Hepatocyte (in vitro differentiated cells): ENCODE measurements at regions not wholly inside any gene's neighbourhood (a gene's known extent, or its start where the extent isn't known, plus 50 kb on each side); places are given as distances from the start of the nearest gene placed in this dataset.

Experiments
- DNase-seq: peaks from one replicate; pipeline ENCODE4 v3.0.0-alpha.2; 2016; ENCODE audit warnings: low spot score
- H2AFZ ChIP-seq: fragments of 200-600 bp; sonication (generic); 2 replicates; pipeline ENCODE4 v1.6.0; 2016; ENCODE audit warnings: antibody characterized with exemption, mild to moderate bottlenecking
- H3K27ac ChIP-seq: fragments of 200-600 bp; sonication (generic); 2 replicates; pipeline ENCODE4 v1.5.1; 2016; ENCODE audit warnings: mild to moderate bottlenecking
- H3K27me3 ChIP-seq: fragments of 200-600 bp; sonication (generic); 2 replicates; pipeline ENCODE4 v1.6.1; 2016
- H3K36me3 ChIP-seq: fragments of 200-600 bp; sonication (generic); replicated peaks from 2 replicates; pipeline ENCODE4 v1.5.1; 2016; ENCODE audit warnings: low read depth; ENCODE audit not compliant: insufficient read depth
- H3K4me1 ChIP-seq: fragments of 200-600 bp; sonication (generic); 2 replicates; pipeline ENCODE4 v1.5.1; 2016; ENCODE audit warnings: mild to moderate bottlenecking, moderate library complexity; ENCODE audit not compliant: insufficient read depth
- H3K4me2 ChIP-seq: fragments of 200-600 bp; sonication (generic); 2 replicates; pipeline ENCODE4 v1.6.0; 2016
- H3K4me3 ChIP-seq: fragments of 200-600 bp; sonication (generic); 2 replicates; pipeline ENCODE4 v1.5.1; 2016; ENCODE audit warnings: mild to moderate bottlenecking
- H3K79me2 ChIP-seq: fragments of 200-600 bp; sonication (generic); 2 replicates; pipeline ENCODE4 v1.6.0; 2017; ENCODE audit warnings: mild to moderate bottlenecking
- H3K9me2 ChIP-seq: fragments of 200-600 bp; sonication (generic); replicated peaks from 2 replicates; pipeline ENCODE4 v1.6.0; 2017; ENCODE audit warnings: mild to moderate bottlenecking; ENCODE audit not compliant: insufficient read depth
- H3K9me3 ChIP-seq: fragments of 200-600 bp; sonication (generic); 2 replicates; pipeline ENCODE4 v1.5.1; 2016; ENCODE audit warnings: low read depth, mild to moderate bottlenecking
- H4K20me1 ChIP-seq: fragments of 200-600 bp; sonication (generic); 2 replicates; pipeline ENCODE4 v1.6.0; 2016; ENCODE audit warnings: mild to moderate bottlenecking; ENCODE audit not compliant: insufficient read depth, poor library complexity, severe bottlenecking
- CTCF ChIP-seq: fragments of 200-600 bp; sonication (generic); IDR thresholded peaks from 2 replicates; pipeline ENCODE4 v1.5.1; 2016; ENCODE audit warnings: antibody characterized with exemption, mild to moderate bottlenecking; ENCODE audit not compliant: poor library complexity
- EZH2 ChIP-seq: fragments of 200-600 bp; sonication (generic); IDR thresholded peaks from 2 replicates; pipeline ENCODE4 v1.6.1; 2016; ENCODE audit warnings: antibody characterized with exemption, mild to moderate bottlenecking, borderline replicate concordance
- EZH2phosphoT487 ChIP-seq: fragments of 200-600 bp; sonication (generic); IDR thresholded peaks from one replicate; pipeline ENCODE4 v1.6.1; 2018; ENCODE audit warnings: antibody characterized with exemption, mild to moderate bottlenecking, low read depth, moderate library complexity; ENCODE audit not compliant: unreplicated experiment, severe bottlenecking
- WGBS: methylation state at CpG from one replicate; pipeline ENCODE4 v1.1.6; 2016; ENCODE audit warnings: low lambda C conversion rate; ENCODE audit errors: missing lambda C conversion rate; 5-methylcytosine and 5-hydroxymethylcytosine counted together

- no peak for DNase-seq
- H3K27ac ChIP-seq: no peak overlapping the region
- no peaks in the 10 kb centered on the region for H3K36me3 ChIP-seq
- no peaks in the 10 kb centered on the region for H3K27me3 ChIP-seq
- no peaks in the 10 kb centered on the region for H3K9me3 ChIP-seq
- no peak overlapping the region for H3K4me3 ChIP-seq
- no peak for TF ChIP-seq EZH2phosphoT487
- no peak for TF ChIP-seq EZH2
- no peak for TF ChIP-seq CTCF
- H3K79me2 ChIP-seq: no peaks in the 10 kb centered on the region
- no peak overlapping the region for H3K4me2 ChIP-seq
- no peaks in the 10 kb centered on the region for H3K4me1 ChIP-seq
- no peaks in the 10 kb centered on the region for H4K20me1 ChIP-seq
- 71% methylated on average over 3 of the region's 3 CpGs for WGBS
- no peaks in the 10 kb centered on the region for H3K9me2 ChIP-seq
- H2AFZ ChIP-seq: no peak overlapping the region
Observed at GRCh38 chr15:78691851-78692421, 50.9 kb upstream of the CHRNB4 start.

GRCh38 chr15:78691167-78691850 is 50.3 kb upstream of the CHRNB4 start:
- Histone ChIP-seq H3K79me2 (no peaks in the 10 kb centered on the region), H3K9me2 (no peaks in the 10 kb centered on the region), H3K4me2 (no peak overlapping the region), H3K27ac (no peak overlapping the region), H3K4me3 (no peak overlapping the region), H3K36me3 (no peaks in the 10 kb centered on the region), H3K4me1 (no peaks in the 10 kb centered on the region), H3K9me3 (no peaks in the 10 kb centered on the region), H3K27me3 (no peaks in the 10 kb centered on the region), H4K20me1 (no peaks in the 10 kb centered on the region), H2AFZ (no peak overlapping the region)
- 67% methylated on average over 9 of the region's 9 CpGs for WGBS
- TF ChIP-seq EZH2: no peak
- TF ChIP-seq EZH2phosphoT487: no peak
- no peak for TF ChIP-seq CTCF
- no peak for DNase-seq
